ENCODE measurements at regions not wholly inside any gene's neighbourhood (a gene's known extent, or its start where the extent isn't known, plus 50 kb on each side); places are given as distances from the start of the nearest gene placed in this dataset.
"Not testable (repeated sequence)": the region's sequence is repeated elsewhere in the genome, so short reads cannot be mapped to it uniquely, and the experiment has no call there.

GRCh38 chr9:20240498-20240897 is 381.8 kb downstream of the MLLT3 start:
- DNase-seq (ENCODE audit: extremely low read depth, low read depth): no peak

GRCh38 chr9:20238921-20239320 is 383.4 kb downstream of the MLLT3 start:
- DNase-seq (ENCODE audit: extremely low read depth, low read depth): no peak

DNA sequence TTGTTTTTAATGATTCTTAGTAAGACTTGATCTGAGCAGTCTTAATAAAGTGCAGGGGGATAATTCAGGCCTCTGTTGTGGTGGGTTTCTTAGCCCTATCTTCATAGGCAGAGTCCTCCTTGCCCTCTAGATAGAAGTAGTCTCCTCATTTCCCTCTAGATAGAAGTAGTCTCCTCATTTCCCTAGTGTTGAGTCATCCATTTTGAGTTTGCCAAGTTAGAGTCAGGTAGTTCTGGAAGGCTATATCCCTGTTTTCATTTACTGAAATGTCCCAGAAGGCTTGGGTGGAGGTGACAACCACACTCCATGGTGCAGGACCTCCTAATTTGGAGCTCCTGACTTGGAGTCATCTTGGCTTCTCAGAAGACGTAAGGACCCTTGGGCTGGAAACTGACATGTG is 384.6 kb downstream of the MLLT3 start:
- no peak for DNase-seq (ENCODE audit: extremely low read depth, low read depth)

GRCh38 chr9:20236676-20237075 is 385.6 kb downstream of the MLLT3 start:
- no peak for DNase-seq (ENCODE audit: extremely low read depth, low read depth)

DNA sequence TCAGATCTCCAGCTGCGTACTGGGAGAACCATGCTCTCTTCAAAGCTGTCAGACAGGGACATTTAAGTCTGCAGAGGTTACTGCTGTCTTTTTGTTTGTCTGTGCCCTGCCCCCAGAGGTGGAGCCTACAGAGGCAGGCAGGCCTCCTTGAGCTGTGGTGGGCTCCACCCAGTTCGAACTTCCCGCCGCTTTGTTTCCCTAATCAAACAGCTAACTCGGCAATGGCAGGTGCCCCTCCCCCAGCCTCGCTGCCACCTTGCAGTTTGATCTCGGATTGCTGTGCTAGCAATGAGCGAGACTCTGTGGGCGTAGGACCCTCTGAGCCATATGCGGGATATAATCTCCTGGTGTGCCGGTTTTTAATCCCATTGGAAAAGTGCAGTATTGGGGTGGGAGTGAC is 387.1 kb downstream of the MLLT3 start:
- not testable (repeated sequence) for DNase-seq (ENCODE audit: extremely low read depth, low read depth)

DNA sequence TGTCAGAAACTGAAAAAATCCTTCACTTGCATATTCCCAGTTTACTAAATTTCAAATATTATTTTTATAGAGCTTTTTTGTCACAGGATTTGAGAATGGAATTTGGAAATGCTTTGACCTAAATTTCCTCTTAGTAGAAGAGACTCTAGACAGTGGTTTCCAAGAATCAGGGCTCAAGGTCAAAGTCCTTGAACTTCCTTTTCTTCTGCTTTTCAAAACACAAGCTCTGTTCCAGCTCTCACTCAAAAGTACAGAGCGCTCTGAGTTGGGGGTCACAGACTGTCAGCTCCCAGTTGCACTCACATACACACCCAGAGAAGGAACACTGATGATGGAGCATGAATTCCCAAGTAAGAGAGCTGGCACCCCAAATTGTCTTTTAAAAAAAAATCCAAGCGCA is 394.2 kb downstream of the MLLT3 start:
- DNase-seq (ENCODE audit: extremely low read depth, low read depth): no peak

DNA sequence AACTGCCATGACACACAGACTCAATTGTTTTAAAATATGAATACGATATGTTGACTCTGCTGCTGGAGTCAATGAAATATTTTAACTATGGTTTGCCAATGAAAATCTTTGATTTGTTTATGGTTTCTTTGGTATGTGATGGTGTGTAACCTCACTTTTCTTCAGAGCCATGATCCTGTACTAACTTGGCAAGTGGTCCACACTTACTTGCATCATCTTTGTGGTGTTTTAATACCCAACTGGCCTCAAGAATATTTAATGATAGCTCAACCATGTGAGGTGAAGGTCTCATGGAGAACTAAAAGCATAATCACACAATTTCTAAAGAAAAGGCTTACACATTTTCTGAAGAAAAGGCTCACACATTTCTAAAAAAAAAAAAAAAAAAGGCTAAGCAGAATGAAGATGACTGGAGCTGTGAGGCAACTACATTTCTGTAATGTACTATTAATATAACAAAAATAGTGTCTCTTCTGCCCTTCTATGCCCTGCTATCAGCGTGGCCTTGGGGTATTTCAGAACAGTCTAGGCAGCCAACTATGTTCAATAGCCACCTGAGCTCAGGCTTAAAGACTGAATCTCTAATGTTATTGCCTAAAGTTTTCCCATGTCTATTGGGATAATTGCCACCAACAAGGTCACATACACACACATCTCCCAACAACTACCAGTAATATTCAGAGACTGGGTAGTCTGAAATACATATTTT is 395.0 kb downstream of the MLLT3 start:
- no peak for DNase-seq (ENCODE audit: extremely low read depth, low read depth)

DNA sequence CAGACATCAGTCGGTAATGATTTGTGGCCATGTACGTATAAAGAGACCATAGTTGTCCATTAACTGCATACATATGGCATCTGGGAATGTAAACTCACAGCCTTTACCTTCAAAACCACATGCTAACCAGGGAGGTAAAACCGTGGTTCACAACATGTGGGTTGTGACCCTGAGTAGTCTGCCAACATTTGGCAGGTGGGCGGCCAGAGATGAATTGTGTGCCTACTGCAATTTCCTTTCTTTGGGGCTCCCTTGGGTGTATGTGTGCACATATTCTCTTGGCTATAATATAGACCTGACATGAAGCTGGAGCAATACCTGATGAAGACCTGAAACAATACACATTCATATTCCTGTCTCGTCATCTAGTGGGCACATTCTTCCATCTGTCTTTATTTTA is 396.0 kb downstream of the MLLT3 start:
- no peak for DNase-seq (ENCODE audit: extremely low read depth, low read depth)

DNA sequence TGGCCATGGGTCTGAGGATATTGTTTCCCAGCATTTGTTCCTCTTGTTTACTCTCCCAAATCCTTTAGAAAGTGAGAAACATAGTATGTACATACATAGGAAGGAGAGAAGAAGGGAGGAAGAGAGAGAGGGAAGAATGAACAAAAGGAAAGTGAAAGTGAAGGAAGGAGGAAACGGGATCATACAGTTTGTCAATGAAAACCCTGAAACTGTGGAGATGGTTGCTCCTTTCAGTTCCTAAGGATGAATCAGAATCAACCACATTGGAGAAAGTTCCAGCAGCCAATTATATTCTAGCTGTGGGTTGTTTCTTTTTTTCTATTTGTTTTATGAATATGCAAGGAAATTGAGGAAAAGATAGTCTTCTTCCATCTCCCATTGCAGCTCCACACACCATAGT is 396.5 kb downstream of the MLLT3 start:
- DNase-seq (ENCODE audit: extremely low read depth, low read depth): no peak

DNA sequence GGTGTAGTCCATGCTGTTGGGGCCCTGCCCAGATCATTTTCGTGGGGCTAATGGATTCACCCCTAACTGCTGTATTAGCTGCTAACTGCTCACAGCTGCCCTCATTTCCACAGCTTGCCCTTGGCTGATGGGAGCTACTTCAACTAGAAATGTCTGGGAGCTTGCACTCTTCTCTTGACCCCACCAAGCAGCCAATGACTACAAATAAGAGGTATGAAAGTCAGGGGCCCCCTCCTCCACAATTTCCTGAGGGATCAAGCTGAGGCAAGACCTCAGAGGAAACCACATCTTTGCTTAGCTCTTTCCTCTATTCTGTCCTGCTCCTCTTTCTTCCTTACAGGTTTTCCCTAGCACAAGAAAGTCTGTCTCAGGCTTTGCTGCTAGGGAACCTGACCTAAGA is 397.5 kb downstream of the MLLT3 start:
- DNase-seq (ENCODE audit: extremely low read depth, low read depth): no peak

DNA sequence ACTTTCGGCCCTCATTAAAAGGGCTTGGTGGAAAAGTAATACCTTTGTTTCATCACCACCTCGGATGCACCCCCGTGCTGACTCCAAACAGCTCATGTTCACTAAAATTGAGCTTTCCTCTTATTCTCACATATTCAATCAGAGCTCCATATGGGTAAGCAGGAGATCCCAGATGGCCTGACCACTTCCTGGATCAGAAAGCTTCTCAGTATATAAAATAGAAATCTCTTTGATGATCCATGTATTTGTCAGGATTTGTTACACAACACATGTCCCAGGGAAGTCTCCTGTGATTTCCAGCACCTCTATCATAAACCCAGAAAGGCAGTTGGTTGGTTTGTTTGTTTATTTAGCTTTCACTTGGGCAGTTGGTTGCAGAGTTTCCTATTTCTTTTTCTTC is 402.0 kb downstream of the MLLT3 start:
- no peak for DNase-seq (ENCODE audit: extremely low read depth, low read depth)

DNA sequence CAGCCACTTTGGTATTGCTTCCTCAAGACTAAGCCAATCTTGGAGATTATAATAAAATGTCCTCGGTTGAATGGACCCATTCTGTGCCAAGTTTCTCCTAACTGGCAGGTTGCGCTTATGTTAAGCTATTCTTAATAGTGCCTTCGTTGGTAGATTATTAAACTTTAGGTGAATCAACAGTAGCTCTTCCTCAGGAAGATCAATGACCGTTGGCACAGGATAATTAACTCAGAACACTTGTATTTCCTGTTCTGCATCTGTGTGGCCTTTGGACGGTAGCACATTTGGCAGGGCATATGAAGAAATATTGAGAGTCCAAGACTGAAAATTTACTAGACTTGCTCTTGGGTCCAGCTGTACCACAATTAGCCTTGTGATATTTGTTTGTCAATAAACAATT is 402.9 kb downstream of the MLLT3 start:
- DNase-seq (ENCODE audit: extremely low read depth, low read depth): no peak

DNA sequence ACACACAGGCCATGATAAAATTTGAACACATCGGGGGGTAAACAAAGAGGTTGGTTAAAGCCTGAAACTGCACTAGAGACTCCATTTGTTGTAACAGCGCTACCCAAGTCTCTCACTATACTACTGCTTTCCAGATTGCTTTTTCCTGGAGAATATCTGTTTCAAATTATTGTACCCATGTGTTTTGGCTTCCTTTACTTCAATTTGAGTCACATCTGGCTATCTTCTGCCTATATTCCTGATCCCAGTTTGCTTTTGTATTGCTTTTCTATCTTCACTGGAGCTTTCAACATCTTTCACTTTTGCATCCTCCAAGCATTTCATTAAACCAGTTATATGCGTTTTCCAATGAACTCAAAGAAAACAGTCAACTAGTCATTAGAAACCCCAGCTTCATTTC is 404.7 kb downstream of the MLLT3 start:
- no peak for DNase-seq (ENCODE audit: extremely low read depth, low read depth)

DNA sequence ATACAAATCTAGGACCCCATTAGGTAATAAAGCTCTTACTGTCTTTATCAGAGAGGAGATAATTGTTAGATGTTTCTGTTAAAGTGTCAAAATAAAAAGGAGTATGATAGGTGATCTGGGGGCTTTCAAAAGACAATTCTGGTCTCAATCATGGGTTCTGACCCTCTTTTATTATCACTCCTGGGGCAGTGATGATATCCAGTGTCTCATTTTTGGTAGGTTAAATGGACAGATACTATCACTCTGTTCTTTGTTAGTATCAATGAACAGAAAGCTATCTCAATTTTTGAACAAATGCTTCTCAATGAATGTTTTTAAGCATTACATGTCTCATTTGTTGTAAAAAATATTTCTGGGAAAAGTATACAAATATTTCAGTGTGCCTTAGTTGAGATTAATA is 405.9 kb downstream of the MLLT3 start:
- DNase-seq (ENCODE audit: extremely low read depth, low read depth): no peak

DNA sequence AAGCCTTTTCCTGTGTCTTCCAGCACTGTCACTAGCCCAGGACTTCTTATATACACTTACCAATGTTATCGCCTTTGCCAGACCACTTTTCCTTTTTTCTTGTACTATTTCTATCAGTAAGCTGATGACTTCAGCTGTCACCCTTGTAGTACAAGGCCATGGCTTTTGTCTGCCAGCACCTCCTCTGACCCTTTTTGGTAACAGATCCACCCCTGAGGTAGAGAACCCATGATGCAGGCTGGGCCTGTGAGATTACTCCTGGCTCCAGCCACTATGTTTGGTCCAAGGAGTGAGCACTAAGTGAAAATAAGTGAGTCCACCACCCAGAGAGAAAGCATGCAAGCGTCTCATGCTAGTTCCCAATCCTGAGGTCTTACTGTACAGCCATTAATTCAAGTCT is 406.7 kb downstream of the MLLT3 start:
- no peak for DNase-seq (ENCODE audit: extremely low read depth, low read depth)

DNA sequence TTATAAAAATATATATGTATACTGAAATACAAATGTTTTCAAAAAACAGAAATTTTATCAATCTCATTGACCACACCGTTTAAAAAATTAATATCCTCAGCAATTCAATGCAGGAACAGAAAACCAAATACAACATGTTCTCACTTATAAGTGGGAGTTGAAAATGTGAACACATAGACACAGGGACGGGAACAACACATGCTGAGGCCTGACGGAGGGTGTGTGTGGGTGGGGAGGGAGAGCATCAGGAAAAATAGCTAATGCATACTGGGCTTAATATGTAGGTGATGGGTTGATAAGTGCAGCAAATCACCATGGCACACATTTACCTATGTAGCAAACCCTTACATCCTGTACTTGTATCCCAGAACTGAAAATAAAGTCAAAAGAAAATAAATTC is 409.5 kb downstream of the MLLT3 start:
- DNase-seq (ENCODE audit: extremely low read depth, low read depth): no peak

GRCh38 chr9:20209391-20210340 is 412.6 kb downstream of the MLLT3 start:
- DNase-seq (ENCODE audit: extremely low read depth, low read depth): no peak

DNA sequence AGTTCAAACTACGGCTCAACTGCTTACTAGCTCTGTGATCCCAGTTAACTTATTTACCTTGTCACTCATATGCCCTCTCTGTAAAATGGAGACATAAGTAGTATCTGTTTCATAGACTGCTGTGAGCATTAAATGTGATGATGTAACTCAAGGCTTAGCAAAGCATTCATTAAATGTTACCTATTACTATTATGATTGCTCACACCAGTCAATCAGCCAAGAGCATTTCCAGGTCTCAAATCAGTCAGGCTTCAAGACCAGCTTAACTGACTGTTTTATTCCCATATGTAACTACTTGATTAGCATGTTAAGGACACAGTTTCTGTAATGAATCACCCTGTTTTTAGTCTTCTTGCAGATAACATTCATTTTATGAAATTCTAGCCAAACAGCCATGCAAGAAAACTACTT is 413.3 kb downstream of the MLLT3 start:
- DNase-seq (ENCODE audit: extremely low read depth, low read depth): no peak

- no peak for DNase-seq (ENCODE audit: extremely low read depth, low read depth)
Measured at GRCh38 chr9:20208226-20208625, 414.1 kb downstream of the MLLT3 start.

GRCh38 chr9:20207176-20207575 is 415.1 kb downstream of the MLLT3 start:
- no peak for DNase-seq (ENCODE audit: extremely low read depth, low read depth)

GRCh38 chr9:20205821-20206220 is 416.5 kb downstream of the MLLT3 start:
- DNase-seq (ENCODE audit: extremely low read depth, low read depth): no peak

- DNase-seq (ENCODE audit: extremely low read depth, low read depth): no peak
Measured at GRCh38 chr9:20200991-20201431, 412.2 kb upstream of the SLC24A2 start.
